OCI-M1 (cell line): ENCODE measurements at regions not wholly inside any gene's neighbourhood (a gene's known extent, or its start where the extent isn't known, plus 50 kb on each side); places are given as distances from the start of the nearest gene placed in this dataset.
"Not testable (repeated sequence)": the region's sequence is repeated elsewhere in the genome, so short reads cannot be mapped to it uniquely, and the experiment has no call there.

Experiments
- DNase-seq: peaks from one replicate; lab custom pipeline; 2025; lab: John Stamatoyannopoulos, UW

DNA sequence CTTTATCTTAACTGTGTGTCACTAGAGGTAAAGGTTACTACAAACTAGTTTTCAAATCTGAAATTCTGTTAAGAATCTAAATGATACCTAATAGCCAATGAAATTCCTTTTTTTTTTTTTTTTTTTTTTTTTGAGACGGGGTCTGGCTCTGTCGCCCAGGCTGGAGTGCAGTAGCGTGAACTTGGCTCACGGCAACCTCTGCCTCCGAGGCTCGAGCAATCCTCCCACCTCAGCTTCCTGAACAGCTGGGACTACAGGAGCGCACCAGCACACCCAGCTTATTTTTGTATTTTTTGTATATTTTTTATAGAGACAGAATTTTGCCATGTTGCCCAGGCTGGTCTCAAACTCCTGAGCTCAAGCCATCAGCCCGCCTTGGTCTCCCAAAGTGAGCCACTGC lies 160.3 kb upstream of the NEBL start:
- no peak for DNase-seq

DNA sequence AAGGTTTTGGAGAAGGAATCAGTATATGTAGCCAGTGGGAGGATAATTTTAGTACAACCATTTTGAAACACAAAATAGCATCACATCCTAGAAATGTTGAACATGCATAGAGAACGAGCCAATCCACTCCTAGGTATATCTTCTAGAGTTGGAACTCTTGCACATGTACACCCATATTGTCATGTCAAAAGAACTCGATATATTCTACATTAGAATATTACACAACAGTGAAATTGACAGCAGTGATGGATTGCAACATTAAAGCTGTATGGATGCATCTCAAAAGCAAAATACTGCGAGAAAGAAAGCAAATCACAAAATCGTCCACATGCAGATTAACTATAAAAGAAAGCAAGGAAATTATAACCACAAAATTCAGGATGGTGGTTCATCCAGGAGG lies 159.3 kb upstream of the NEBL start:
- no peak for DNase-seq

DNA sequence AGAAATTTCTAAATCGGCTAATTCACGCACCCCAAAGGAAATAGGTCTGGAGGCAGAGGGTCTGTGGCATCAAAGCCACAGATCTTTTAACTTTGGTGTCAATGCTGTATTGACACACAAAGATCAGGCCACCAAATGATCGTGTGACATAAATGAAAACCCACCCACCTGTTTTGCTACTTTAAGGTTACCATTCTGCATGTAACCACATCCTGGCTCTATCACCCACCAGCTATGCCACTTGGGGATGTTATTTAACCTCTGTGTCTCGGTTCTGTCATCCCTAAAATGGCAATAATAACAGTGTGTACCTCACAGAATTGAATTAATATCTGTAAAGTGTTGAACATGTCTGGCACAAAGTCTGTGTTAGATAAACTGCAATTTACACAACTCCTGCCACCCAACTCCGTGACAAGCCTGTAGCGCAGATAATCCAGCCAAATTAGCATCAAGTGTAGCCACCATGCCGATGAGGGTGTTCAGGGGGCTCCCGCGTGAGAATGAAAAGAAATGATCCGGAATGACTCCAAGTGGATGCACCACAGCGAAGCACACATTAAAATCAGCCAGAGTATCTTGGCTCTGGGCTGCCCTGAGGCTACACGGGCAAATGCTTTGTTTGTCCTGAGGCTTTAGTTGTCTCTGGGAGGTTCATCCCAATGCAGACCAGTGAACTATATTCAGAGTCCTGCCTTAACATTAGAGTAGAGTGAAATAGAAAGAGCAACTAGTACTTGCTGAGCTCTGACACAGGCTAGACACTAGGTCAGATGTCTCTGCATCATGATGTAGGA lies 158.4 kb upstream of the NEBL start:
- DNase-seq, result no peak

DNA sequence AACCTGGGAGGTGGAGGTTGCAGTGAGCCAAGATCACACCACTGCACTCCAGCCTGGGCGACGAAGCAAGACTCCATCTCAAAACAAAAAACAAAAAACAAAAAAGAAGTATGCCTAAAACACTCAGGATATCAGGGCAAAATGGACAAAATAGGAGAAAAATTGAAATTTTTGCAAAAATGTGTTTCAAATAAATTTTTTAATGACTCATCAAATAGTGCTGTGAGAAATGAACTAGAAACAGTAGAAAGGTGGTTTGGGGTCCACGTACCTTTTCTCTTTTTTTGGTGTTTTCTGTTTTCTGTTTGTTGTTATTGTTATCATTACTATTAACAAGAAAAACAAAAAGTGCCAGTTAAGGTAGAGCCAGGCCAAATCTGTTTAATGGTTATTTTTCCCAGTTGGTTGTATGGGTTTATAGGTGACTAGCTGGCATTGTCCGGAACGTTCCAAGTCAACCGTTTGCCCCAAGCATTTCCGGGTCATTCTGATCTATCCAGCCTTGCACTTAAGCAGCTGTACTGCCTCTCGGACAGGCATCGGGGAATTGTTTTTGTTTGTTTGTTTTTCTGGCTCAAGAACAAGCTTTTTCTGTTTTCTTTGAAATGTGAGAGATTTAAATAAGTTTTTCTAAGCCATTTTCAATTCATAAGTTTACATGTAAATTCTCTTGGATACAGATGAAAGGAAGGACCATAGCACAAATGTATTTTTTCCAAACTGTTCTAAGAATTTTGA lies 157.0 kb upstream of the NEBL start:
- no peak for DNase-seq

DNA sequence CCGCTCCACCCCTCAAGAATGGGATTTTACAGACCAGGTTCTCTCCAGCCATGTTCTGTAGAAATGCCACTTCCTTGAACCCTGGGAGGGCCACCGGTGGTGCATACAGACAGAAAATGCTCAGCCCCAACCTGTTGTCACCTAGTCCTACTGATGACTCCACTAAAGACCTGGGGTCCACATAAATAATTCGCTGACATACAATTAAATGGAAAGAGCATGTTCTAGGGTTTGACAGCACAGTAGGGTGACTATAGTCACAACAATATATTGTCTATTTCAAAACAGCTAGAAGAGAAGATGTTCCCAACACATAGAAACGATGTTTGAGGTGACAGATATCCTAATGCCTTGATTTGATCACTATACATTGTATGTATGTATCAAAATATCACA lies 155.6 kb upstream of the NEBL start:
- DNase-seq, result no peak

DNA sequence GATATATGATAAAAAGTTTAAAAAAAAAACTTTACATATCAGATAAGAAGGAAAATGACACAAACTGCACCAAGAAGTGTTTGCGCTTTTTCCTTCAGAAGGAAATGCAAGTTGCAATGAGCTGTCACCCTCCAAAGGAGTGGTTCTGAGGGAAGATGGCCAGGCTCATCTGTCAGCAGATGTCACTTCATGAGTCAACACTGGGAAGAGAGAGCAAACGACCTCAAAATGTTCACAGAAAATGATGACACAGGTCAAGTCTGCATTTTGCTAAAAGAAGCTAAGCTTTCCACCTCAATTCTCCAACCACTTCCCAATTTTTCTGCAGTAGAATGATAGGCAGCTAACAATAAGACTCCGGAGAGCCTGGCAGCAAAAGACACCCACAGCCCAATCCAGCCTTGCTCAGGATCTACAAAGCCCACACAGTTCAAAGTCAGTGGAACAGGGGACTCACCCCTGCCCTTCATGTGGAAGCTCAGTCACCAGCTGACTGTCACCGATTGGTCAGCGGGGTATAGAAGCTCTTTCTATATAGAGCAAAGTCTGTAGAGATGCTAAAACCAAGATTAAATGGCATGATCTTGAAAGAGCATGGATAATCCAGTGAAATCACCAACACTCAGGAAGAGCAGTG lies 155.1 kb upstream of the NEBL start:
- no peak for DNase-seq

DNA sequence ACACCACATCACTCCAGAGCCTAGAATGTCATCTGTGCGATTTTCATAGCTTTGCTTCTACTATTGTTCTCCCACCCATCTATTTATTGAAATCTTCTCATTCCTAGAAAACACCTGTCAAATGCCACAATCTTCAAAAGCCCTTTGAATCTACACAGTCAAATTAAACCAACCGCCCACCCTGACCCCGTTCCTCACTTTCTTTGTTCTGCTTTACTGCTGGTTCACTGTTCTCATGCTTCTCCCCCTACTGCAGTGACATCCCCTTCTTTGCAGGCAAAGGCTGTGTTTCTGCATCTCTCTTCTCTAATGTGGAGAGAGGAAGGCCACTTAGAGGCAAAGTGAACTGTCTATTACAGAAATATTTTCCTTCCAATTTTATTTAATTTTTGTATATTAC lies 152.4 kb upstream of the NEBL start:
- DNase-seq, result no peak

DNA sequence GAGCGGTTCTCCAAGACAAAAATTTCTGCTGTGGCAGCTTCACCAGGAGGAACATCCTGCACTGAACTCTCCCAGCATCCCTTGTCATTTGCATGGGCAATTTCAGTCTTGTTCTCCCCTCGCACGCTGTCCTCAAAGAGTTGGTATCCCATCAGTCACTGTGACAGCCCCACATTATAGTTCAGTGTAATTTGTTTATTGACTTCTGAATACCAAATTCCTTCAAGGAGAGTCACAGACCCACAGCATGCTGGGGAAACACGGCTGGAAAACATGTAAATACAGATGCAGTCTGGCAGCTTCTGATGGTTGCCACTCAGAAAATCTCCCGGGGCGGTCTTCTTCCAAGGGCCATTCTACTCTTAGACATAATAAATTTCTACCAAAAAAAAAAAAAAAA lies 151.0 kb upstream of the NEBL start:
- no peak for DNase-seq

DNA sequence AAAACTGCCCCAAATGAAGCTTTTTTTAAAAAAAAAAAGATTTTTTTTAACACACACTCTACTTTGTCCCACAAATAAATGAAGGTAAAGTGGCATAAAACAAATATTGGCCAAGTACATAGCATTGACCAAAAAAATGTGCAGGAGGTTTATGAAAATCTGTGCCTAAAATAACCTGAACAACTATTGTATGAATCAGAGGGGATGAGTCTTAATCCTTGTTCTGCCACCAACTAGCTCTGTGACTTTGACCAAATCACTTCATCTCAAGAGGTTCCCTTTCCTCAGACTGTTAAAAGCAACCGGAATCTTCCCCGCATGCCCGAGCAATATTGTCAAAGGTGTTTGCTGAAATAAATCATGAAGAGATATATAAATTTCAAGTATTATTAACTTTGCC lies 150.4 kb upstream of the NEBL start:
- DNase-seq, result no peak

DNA sequence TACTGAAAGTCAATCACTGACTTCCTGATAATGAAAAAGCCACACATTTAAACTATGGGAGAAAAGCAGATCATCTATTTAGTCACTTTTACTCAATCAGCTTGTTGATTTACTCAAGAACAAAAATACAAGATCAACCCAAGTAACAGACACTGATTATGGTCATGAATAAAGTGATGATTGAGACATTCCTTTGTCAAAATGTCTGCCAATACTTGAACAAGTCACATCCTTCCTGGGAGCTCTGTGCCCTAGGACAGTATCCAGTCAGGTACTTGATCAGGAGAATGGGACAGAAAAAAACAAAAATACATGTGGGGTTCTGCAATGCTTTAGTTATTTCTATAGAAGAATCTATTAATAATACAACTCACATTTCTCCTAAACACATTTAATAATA lies 150.0 kb upstream of the NEBL start:
- no peak for DNase-seq

DNA sequence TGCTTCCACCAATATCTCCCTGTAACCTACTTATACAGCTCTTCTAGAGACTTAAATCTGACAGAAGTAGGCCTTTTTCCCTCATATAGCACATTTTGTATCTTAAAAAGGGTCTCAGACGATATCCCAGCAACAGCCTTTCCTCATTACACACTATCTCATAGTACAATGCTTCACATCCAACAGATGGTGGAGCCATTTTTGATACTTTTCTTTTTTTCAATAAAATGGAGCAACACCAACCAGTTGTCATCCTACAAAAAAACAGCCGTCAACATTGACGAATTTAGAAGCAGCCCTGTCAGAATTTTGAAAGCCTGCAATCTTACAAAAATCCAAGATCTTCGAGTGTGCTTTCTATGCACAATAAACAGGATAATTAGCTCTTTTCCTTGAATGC lies 145.9 kb upstream of the NEBL start:
- peak; percentile 57 for DNase-seq

DNA sequence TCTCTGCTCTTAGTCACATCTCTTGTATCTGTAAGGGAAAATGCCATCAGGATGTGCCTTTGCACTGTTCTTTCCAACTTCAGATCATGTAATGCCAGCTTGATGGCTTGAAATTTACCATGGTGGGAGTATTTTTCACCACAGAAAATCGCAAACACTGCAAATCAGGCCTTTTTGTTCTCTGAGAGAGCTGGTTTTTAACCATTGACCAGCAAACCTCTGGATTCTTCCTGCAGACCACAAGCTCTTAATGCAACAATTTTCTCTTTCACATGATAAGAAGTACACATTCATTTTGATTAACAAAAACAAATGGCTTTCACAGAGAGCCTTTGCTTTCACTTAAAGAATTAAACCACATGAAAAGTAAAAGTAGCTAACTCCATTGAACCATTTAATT lies 145.4 kb upstream of the NEBL start:
- DNase-seq, result peak; percentile 47

DNA sequence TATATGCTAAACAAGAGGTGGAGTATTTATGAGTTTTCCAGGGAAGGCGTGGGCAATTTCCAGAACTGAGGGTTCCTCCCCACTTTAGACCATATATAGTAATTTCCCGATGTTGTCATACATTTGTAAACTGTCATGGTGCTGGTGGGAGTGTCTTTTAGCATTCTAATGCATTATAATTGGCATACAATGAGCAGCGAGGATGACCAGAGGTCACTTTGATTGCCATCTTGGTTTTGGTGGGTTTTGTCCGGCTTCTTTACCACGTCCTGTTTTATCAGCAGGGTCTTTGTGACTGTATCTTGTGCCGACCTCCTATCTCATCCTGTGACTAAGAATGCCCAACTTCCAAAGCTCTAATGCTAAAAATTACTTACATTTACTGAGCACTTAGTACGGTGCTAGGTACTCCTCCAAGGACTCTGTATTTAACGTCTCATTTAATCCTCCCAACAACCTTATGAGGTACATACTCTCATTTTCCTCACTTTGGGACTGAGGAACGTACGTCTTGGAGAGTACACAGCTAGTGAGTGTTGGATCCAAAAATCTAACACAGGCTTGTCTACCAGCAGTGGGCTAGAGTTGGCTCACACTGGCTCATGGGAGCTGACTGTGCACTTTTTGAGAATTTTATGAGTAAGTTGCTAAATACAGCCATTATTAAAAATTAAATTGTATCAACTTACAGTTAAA lies 144.8 kb upstream of the NEBL start:
- DNase-seq, result peak; percentile 38

DNA sequence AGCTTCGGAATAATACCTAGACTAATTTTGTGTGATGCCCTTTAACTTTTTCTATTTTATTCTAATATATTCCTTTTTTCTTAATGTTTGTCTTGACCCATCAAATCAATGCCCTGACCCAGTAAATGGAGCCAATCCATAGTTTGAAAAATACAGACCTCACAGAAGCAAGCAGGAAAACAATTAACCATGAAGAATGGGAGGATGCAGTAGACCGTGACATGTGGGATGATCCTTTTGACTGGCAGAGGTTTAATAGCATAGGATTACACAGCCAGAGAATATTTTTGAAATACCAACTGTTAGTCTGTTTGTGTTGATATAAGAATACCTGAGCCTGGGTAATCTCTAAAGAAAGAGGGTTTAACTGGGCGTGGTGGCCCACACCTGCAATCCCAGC lies 142.6 kb upstream of the NEBL start:
- no peak for DNase-seq

DNA sequence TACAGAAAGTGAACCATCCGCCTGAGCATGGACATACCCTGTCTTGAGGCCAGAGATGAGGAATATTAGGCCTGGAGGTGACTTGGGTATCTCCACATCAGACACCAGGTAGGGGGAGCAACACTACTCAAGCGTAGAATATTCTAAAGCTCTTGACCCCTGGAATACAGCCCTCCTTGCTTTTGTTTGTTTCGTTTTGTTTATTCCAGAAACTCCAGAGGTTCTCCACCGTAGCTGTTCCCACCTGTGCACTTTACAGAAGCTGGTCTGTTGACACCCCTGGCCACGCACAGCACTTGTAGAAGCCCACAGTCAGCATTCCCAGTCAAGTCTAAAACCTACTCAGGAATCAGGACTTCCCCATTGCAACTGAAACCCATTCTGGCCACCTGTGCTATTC lies 139.6 kb upstream of the NEBL start:
- no peak for DNase-seq

DNA sequence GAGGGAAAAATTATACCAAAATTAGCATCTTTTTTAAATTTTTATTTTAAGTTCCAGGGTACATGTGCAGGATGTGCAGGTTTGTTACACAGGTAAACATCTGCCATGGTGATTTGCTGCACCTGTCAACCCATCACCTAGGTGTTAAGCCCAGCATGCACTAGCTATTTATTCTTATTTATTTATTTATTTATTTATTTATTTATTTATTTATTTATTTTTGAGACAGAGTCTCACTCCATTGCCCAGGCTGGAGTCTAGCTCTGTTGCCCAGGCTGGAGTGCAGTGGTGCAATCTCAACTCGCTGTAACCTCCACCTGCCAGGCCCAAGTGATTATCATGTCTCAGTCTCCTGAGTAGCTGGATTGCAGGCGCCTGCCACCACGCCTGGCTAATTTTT lies 137.7 kb upstream of the NEBL start:
- not testable (repeated sequence) for DNase-seq

DNA sequence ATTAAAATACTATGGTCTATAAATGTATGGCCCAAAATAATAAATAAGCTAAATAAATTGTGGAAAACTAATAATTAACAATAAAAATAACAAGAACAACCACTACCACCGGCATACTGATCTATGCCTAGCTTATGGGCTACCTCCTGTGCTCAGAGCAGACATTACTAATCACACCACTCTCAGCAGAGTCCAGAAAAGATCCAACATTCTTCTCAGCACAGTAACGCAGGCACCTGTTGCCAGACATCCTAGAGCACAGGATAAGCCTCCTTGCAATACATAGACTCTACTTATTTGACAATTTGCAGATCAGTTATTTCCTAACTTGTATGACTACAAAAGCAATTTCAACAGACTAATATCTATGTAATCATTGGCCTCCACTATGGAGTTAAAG lies 137.1 kb upstream of the NEBL start:
- DNase-seq, result no peak

DNA sequence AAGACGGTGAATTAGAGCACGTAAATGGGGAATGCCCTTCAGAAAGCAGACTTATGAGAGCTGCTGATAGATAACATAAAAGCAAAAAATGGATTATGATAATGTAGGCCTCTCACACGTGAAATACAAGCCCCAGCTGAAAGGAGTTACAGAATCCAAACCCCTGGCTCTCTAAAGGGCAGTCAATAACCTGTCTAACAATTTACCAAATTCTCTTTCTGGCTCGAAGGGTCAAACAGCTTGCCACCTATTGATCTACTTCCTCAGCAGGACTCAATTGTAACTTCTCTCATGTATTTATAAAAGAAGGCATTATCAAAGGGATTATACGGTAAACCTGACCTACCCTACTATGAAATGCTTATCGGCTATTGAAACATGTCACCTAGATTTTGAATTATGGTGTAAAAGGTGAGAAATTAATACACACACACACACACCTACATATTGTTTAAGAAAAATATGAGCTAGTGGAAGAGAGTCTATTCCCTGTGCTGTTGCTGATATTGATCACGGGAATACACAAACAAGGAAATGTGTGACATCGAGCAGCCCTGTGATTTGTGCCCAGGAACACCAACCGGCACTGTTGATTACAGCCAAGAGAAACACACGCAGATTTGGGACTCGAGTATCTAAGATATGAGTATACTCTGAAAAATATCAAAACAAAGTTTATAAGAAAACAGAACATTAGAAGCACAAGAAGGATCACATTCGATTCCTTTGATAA lies 135.6 kb upstream of the NEBL start:
- no peak for DNase-seq

DNA sequence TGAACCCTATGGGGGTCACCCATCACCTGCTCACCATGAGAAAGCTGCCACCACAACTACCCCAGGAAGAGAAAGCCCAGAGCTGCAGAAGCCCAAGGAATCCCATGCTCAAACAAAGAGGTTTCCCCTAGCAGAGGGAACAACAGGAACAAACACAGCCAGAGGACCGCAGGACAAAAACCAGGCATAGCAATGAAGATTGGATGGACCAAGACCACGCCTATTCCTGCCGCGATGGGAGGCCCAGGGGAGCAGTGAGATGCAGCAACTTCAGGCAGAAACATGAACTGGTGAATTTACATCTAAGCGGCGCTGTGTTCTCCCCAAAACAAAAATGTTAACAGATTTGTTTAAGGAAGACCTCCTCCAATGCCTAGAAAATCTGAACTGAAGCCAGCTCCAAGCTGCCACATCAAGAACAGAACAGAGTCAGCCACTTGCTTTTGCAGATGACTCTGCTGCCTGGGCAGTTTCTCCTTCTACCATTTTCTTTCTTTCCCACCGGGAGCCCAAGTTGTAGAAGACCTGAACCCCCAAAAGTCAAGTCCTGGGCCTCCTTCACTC lies 134.2 kb upstream of the NEBL start:
- no peak for DNase-seq

DNA sequence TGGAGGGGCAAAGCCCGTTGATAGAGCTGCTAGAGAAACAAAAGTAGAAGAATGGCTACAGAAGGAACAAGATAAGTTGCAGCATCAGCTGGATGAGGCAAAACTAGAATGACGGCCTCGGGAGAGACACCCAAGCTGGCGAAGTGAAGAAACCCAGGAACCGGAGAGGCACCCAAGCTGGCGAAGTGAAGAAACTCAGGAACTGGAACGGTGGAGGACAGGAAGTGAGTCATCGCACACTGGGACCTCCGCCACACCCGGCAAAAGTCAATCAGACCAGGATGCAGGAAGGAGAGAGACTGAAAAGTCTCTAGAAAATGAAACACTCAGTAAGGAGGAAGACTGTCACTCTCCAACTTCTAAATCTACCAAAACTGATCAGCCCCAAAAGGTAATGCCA lies 133.0 kb upstream of the NEBL start:
- peak; percentile 16 for DNase-seq

DNA sequence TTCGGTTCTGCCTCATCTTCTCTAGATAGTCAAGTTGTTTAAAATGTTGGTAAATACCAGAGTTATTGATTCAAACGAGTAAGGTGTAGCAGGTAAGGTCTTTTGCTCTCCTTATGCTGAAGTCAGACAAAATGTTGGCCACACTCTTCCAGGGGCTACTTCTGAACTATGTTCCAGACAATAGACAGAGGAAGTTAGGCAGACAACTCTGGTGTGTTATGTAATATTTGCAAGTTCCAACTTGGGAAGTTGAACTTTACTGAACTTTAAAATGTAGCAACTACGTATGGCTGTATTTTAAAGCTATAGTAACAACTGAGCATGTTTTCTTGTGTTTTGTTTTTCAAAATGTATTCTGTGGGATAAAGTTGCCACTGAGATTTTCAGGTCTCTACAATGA lies 125.7 kb upstream of the NEBL start:
- DNase-seq, result no peak
